ENCODE measurements at regions not wholly inside any gene's neighbourhood (a gene's known extent, or its start where the extent isn't known, plus 50 kb on each side); places are given as distances from the start of the nearest gene placed in this dataset.

DNA sequence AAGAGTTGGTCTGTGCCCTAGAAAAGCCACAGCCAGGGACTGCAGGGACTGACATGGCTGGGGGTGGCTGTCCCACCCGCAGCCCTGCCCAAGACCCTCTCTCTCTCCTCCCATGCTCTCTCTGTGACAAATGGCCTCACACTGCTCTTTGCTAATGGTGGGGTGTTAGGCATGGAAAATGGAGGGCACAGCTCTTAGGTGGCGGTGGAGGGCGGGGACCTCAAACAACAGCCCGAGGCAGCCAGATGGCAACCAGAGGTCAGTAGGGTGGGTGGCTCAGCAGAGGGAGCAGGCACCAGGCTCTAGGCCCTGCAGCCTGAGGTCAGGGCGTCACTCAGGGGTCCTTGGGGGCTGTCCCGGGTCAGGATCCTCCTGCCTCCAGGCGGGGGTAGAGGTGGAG, 73.9 kb upstream of the DAB2IP start:
- no peak for DNase-seq (ENCODE audit: extremely low spot score in 2 of 2)
- Histone ChIP-seq H3K9me3 (no peaks in the 10 kb centered on the region), H3K27ac (no peak overlapping the region), H3K4me1 (no peaks in the 10 kb centered on the region), H3K27me3 (no peaks in the 10 kb centered on the region), H3K36me3 (no peaks in the 10 kb centered on the region), H3K4me3 (no peak overlapping the region)
- intact Hi-C loops (cut with DNase I) = no loop called here
- TF ChIP-seq POLR2AphosphoS5 (IDR thresholded peaks at IDR 0.05; ENCODE audit: insufficient read depth in 1 of 2, low read depth in 1 of 2) (no peak), CTCF (IDR thresholded peaks at IDR 0.05) (no peak), POLR2A (IDR thresholded peaks at IDR 0.05) (no peak)

GRCh38 chr9:121581786-121582600, 69.4 kb upstream of the DAB2IP start:
- H3K9me3 ChIP-seq = no peaks in the 10 kb centered on the region
- no peaks in the 10 kb centered on the region for H3K27me3 ChIP-seq
- no peak for DNase-seq (ENCODE audit: extremely low spot score in 2 of 2)
- H3K4me1 ChIP-seq = no peaks in the 10 kb centered on the region
- no peak overlapping the region for H3K27ac ChIP-seq
- no peaks in the 10 kb centered on the region for H3K36me3 ChIP-seq
- TF ChIP-seq CTCF (IDR thresholded peaks at IDR 0.05) (no peak), POLR2A (IDR thresholded peaks at IDR 0.05) (no peak), POLR2AphosphoS5 (IDR thresholded peaks at IDR 0.05; ENCODE audit: insufficient read depth in 1 of 2, low read depth in 1 of 2) (no peak)
- no peak overlapping the region for H3K4me3 ChIP-seq
- intact Hi-C loops (cut with DNase I) = no loop called here

DNA sequence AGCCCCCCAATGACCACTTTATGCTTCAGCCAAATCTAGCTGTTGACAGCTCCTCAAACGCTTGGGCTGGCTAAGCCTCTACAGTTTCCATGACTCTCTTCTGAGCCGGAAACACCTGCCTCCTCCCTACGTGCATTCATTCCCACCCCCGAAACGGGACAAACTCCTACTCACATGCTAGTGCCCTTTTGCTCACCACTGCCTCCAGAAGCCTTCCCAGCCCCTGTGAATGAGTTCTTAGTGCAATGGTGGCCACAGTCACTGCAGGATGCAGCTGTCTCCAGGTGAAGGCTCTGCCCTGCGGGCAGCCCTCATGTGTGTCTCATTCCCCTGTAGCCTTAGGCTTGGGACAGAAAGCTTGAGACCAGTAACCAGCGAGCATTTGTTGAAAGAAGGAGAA, 68.8 kb upstream of the DAB2IP start:
- no peaks in the 10 kb centered on the region for H3K36me3 ChIP-seq
- H3K27ac ChIP-seq = no peak overlapping the region

GRCh38 chr9:121584421-121584820, 67.0 kb upstream of the DAB2IP start:
- H3K4me3 ChIP-seq = no peak overlapping the region
- H3K36me3 ChIP-seq = no peaks in the 10 kb centered on the region
- no peak for DNase-seq (ENCODE audit: extremely low spot score in 2 of 2)
- no peaks in the 10 kb centered on the region for H3K27me3 ChIP-seq
- no peak overlapping the region for H3K27ac ChIP-seq
- intact Hi-C loops (cut with DNase I) = no loop called here
- no peaks in the 10 kb centered on the region for H3K9me3 ChIP-seq
- no peaks in the 10 kb centered on the region for H3K4me1 ChIP-seq
- TF ChIP-seq CTCF (IDR thresholded peaks at IDR 0.05) (no peak), POLR2AphosphoS5 (IDR thresholded peaks at IDR 0.05; ENCODE audit: insufficient read depth in 1 of 2, low read depth in 1 of 2) (no peak), POLR2A (IDR thresholded peaks at IDR 0.05) (no peak)

More for the DNA sequence above, 68.8 kb upstream of the DAB2IP start:
- H3K27me3 ChIP-seq = no peaks in the 10 kb centered on the region
- intact Hi-C loops (cut with DNase I) = no loop called here
- H3K4me3 ChIP-seq = no peak overlapping the region
- H3K4me1 ChIP-seq = no peaks in the 10 kb centered on the region
- H3K9me3 ChIP-seq = no peaks in the 10 kb centered on the region
- TF ChIP-seq CTCF (IDR thresholded peaks at IDR 0.05) = no peak
- no peak for TF ChIP-seq POLR2AphosphoS5 (IDR thresholded peaks at IDR 0.05; ENCODE audit: insufficient read depth in 1 of 2, low read depth in 1 of 2)
- no peak for TF ChIP-seq POLR2A (IDR thresholded peaks at IDR 0.05)
- no peak for DNase-seq (ENCODE audit: extremely low spot score in 2 of 2)

- Histone ChIP-seq H3K9me3 (no peaks in the 10 kb centered on the region), H3K27ac (no peak overlapping the region), H3K27me3 (no peaks in the 10 kb centered on the region), H3K4me1 (no peaks in the 10 kb centered on the region), H3K4me3 (no peak overlapping the region), H3K36me3 (no peaks in the 10 kb centered on the region)
- no peak for DNase-seq (ENCODE audit: extremely low spot score in 2 of 2)
- TF ChIP-seq CTCF (IDR thresholded peaks at IDR 0.05) (no peak), POLR2AphosphoS5 (IDR thresholded peaks at IDR 0.05; ENCODE audit: insufficient read depth in 1 of 2, low read depth in 1 of 2) (no peak), POLR2A (IDR thresholded peaks at IDR 0.05) (no peak)
- intact Hi-C loops (cut with DNase I) = no loop called here
Measured at GRCh38 chr9:121587863-121588262, 63.6 kb upstream of the DAB2IP start.

Data from vagina (tissue), 2 donors.